MM.1S (cell line): ENCODE measurements at regions not wholly inside any gene's neighbourhood (a gene's known extent, or its start where the extent isn't known, plus 50 kb on each side); places are given as distances from the start of the nearest gene placed in this dataset.

ENCODE experiments used
- CTCF ChIP-seq: fragments of 300-600 bp; sonication (generic); IDR thresholded peaks from 2 replicates; pipeline ENCODE4 v1.5.1; 2016; ENCODE audit warnings: antibody characterized with exemption, low read length, mixed read lengths
- EZH2phosphoT487 ChIP-seq: fragments of 300-600 bp; sonication (generic); IDR thresholded peaks from 2 replicates; pipeline ENCODE4 v1.6.1; 2018; ENCODE audit warnings: antibody characterized with exemption, low read length

DNA sequence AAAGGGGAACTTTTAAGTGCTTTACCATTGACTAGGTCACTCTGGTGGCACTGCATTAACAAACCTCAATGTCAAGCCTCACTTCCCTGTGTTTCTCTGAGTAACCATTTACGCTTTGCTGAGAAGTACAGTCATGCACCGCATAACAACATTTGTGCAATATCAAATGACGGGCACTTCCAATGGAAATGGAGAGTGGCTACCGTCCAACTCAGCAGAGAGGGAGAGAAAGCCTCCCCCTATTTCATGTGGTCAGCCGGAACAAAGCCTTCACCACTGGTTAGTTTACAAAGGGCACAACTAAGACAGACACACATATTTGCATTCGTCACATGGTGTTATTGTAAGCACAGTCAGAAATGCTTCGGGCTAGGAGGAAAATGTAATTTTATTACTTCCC, 117.3 kb downstream of the RASSF10 start:
- TF ChIP-seq CTCF (no peak), EZH2phosphoT487 (no peak)
